ENCODE measurements at regions not wholly inside any gene's neighbourhood (a gene's known extent, or its start where the extent isn't known, plus 50 kb on each side); places are given as distances from the start of the nearest gene placed in this dataset.

DNA sequence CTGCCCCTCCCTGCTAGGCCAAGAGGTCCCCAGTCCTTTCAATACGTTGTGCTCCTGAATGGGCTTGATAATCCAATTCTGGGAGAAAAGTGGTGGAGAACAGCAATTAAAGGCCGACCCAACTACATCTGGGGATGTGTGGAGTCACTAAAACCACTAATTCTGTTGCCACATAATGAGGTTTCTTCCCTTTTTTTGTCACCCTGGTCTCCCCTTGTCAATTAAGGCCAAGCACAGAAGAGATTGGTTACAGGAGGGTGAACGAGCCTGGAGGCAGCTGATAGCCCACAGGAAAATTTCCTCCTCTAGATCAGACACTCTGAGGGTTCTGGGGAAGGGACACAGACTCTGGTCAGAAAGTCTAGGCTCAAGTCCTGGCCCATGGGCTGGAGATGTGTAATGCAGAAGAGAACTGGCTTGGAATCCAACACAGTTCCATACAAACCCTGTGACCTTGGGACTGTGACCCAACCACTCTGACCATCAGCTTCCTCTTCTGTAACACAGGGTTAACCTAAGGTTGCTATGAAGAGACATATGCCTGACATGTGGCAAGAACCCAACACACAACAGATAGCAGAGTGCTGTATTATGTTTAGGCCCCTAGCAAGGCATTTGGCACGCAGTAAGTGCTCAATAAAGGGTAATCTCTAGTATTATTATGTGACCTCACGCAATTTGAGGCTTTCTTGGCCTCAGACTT, 146.4 kb downstream of the CHST1 start:
- TF ChIP-seq ZFP3 (CRISPR knock-in tag; IDR thresholded peaks at IDR 0.05), result no peak
- TF ChIP-seq ARNTL (CRISPR knock-in tag; IDR thresholded peaks at IDR 0.05; ENCODE audit: borderline replicate concordance, low read depth), result no peak
- TF ChIP-seq, protein P1, sequence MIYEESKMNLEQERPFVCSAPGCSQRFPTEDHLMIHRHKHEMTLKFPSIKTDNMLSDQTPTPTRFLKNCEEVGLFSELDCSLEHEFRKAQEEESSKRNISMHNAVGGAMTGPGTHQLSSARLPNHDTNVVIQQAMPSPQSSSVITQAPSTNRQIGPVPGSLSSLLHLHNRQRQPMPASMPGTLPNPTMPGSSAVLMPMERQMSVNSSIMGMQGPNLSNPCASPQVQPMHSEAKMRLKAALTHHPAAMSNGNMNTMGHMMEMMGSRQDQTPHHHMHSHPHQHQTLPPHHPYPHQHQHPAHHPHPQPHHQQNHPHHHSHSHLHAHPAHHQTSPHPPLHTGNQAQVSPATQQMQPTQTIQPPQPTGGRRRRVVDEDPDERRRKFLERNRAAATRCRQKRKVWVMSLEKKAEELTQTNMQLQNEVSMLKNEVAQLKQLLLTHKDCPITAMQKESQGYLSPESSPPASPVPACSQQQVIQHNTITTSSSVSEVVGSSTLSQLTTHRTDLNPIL (CRISPR knock-in tag; IDR thresholded peaks at IDR 0.05; ENCODE audit: low read depth), result no peak
- TF ChIP-seq ZFP30 (CRISPR knock-in tag; IDR thresholded peaks at IDR 0.05), result no peak
- TF ChIP-seq PPARA (CRISPR knock-in tag; IDR thresholded peaks at IDR 0.05; ENCODE audit: borderline replicate concordance), result no peak
